ENCODE measurements at regions not wholly inside any gene's neighbourhood (a gene's known extent, or its start where the extent isn't known, plus 50 kb on each side); places are given as distances from the start of the nearest gene placed in this dataset.

DNA sequence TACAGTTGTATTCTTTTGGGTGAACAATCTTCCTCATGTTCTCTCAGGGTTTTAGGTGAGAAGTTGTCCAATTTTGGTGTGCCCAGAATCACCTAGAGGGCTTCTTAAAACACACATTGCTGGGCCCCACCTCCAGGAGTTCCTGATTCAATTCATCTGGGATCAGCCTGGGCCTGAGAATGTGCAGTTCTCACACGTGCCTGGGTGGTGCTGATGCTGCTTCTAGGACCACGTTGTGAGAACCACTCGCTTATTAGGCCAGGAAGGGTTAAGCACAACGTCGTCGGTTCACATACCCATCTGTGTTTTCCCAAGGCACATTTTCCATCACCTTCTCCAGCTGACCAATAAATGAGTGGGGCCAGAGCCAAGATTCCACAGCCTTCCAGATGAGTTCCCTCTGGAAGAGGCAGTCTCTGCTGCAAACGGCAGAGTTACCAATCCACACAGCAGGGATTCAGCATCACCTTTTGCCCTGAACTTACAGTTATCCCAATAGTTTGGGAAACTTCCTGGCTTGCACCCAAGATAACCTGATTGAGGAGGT is 277.7 kb upstream of the HNRNPA3 start:
- Mint-ChIP-seq H3K4me1 (ENCODE audit: low read depth, unreplicated experiment) (no peaks in the 10 kb centered on the region), H3K9me3 (ENCODE audit: low read depth, unreplicated experiment) (no peaks in the 10 kb centered on the region), H3K36me3 (ENCODE audit: insufficient read depth, unreplicated experiment) (no peaks in the 10 kb centered on the region), H3K27ac (ENCODE audit: unreplicated experiment) (no peak overlapping the region), H3K4me3 (ENCODE audit: low read depth, unreplicated experiment) (no peak overlapping the region), H3K27me3 (ENCODE audit: unreplicated experiment) (peaks cover 18% of the 10 kb centered on the region)
- TF ChIP-seq, protein P1, sequence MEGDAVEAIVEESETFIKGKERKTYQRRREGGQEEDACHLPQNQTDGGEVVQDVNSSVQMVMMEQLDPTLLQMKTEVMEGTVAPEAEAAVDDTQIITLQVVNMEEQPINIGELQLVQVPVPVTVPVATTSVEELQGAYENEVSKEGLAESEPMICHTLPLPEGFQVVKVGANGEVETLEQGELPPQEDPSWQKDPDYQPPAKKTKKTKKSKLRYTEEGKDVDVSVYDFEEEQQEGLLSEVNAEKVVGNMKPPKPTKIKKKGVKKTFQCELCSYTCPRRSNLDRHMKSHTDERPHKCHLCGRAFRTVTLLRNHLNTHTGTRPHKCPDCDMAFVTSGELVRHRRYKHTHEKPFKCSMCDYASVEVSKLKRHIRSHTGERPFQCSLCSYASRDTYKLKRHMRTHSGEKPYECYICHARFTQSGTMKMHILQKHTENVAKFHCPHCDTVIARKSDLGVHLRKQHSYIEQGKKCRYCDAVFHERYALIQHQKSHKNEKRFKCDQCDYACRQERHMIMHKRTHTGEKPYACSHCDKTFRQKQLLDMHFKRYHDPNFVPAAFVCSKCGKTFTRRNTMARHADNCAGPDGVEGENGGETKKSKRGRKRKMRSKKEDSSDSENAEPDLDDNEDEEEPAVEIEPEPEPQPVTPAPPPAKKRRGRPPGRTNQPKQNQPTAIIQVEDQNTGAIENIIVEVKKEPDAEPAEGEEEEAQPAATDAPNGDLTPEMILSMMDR (IDR thresholded peaks at IDR 0.05; ENCODE audit: unreplicated experiment): no peak
- no TSS peak for BruUV-seq (replicated peaks)
- CTCF ChIA-PET: no interaction called here
- no peak for DNase-seq
- intact Hi-C loops (cut with micrococcal nuclease; ENCODE audit: unreplicated experiment): no loop called here

DNA sequence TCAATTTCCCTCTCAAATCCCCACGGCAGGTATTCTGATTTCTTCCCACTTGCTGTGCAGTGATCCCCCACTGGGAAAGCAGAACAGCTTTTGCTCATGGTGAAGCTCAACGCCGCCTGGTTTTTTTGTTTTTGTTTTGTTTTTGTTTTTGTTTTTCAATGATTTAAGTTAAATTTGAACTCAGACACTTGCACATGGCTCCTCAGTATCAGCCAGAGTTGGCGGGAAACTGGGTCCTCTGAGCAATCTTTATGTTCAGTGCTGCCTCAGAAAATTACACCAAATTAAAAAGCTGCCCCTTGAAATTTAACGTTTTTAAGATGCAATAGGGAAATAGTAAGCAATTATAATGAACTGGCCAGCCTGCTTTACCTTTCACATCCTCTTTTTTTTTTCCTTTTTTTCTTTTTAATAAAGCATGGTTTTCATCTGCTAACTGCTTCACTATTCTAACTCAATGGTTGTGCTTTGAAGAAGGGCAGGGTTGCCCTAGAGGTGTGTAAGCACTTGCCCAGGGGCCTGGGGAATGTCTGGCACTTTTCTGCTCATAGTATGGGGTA is 277.0 kb upstream of the HNRNPA3 start:
- no peak overlapping the region for H3K4me3 Mint-ChIP-seq (ENCODE audit: low read depth, unreplicated experiment)
- intact Hi-C loops (cut with micrococcal nuclease; ENCODE audit: unreplicated experiment): no loop called here
- no peaks in the 10 kb centered on the region for H3K9me3 Mint-ChIP-seq (ENCODE audit: low read depth, unreplicated experiment)
- H3K36me3 Mint-ChIP-seq (ENCODE audit: insufficient read depth, unreplicated experiment): no peaks in the 10 kb centered on the region
- TF ChIP-seq, protein P1 (IDR thresholded peaks at IDR 0.05; ENCODE audit: unreplicated experiment): no peak
- no peak for DNase-seq
- H3K27me3 Mint-ChIP-seq (ENCODE audit: unreplicated experiment): peaks cover 18% of the 10 kb centered on the region
- H3K4me1 Mint-ChIP-seq (ENCODE audit: low read depth, unreplicated experiment): no peaks in the 10 kb centered on the region
- H3K27ac Mint-ChIP-seq (ENCODE audit: unreplicated experiment): no peak overlapping the region
- CTCF ChIA-PET: no interaction called here
- BruUV-seq (replicated peaks): no TSS peak

DNA sequence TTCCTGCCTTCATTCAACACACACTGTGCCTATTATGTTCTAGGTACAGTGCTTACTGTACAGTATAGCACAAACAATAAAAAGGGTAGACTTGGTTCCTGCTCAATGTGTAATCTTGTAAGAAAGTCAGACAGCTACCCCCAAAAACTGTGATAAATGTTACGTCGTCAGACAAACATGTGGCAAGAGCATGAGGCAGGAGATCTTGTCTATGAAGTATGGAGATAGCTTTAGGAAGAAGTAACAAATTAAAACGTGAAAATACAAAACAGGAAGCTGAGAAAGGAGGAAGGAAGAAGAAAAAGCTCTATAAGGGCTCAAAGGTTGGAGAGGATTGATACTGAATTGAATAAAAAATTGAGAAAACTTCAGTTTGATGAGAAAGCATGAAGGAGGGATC is 276.2 kb upstream of the HNRNPA3 start:
- TF ChIP-seq, protein P1 (IDR thresholded peaks at IDR 0.05; ENCODE audit: unreplicated experiment): no peak
- DNase-seq: no peak
- peaks cover 18% of the 10 kb centered on the region for H3K27me3 Mint-ChIP-seq (ENCODE audit: unreplicated experiment)
- no peak overlapping the region for H3K27ac Mint-ChIP-seq (ENCODE audit: unreplicated experiment)
- no peaks in the 10 kb centered on the region for H3K4me1 Mint-ChIP-seq (ENCODE audit: low read depth, unreplicated experiment)
- no peaks in the 10 kb centered on the region for H3K9me3 Mint-ChIP-seq (ENCODE audit: low read depth, unreplicated experiment)
- H3K4me3 Mint-ChIP-seq (ENCODE audit: low read depth, unreplicated experiment): no peak overlapping the region
- no peaks in the 10 kb centered on the region for H3K36me3 Mint-ChIP-seq (ENCODE audit: insufficient read depth, unreplicated experiment)
- no TSS peak for BruUV-seq (replicated peaks)
- intact Hi-C loops (cut with micrococcal nuclease; ENCODE audit: unreplicated experiment): no loop called here
- CTCF ChIA-PET: no interaction called here

DNA sequence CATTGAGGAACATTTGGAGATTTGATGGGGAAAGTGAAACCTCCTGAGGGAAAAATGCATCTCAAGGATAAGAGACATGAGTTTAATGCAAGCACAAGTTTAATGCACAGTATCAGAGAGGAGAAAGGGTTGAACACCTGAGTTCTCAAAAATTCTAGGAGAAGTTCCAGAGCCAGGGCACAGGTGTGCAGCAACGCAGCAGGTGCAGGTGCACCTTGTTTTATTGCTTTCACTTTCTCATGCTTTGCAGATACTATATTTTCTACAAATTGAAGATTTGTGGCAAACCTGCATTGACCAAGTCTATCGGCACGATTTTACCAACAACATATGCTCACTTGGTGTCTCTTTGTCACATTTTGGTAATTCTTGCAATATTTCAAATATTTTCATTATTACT is 267.6 kb upstream of the HNRNPA3 start:
- no peaks in the 10 kb centered on the region for H3K36me3 Mint-ChIP-seq (ENCODE audit: insufficient read depth, unreplicated experiment)
- CTCF ChIA-PET: no interaction called here

More for the DNA sequence above, 267.6 kb upstream of the HNRNPA3 start:
- Mint-ChIP-seq H3K27ac (ENCODE audit: unreplicated experiment) (no peak overlapping the region), H3K27me3 (ENCODE audit: unreplicated experiment) (peaks cover 32% of the 10 kb centered on the region), H3K4me3 (ENCODE audit: low read depth, unreplicated experiment) (no peak overlapping the region), H3K4me1 (ENCODE audit: low read depth, unreplicated experiment) (no peaks in the 10 kb centered on the region), H3K9me3 (ENCODE audit: low read depth, unreplicated experiment) (peaks cover 3% of the 10 kb centered on the region)
- TF ChIP-seq, protein P1 (IDR thresholded peaks at IDR 0.05; ENCODE audit: unreplicated experiment): no peak
- intact Hi-C loops (cut with micrococcal nuclease; ENCODE audit: unreplicated experiment): no loop called here
- no peak for DNase-seq
- no TSS peak for BruUV-seq (replicated peaks)

All from Calu3 (cell line).